ENCODE measurements at regions not wholly inside any gene's neighbourhood (a gene's known extent, or its start where the extent isn't known, plus 50 kb on each side); places are given as distances from the start of the nearest gene placed in this dataset.

- H3K4me3 ChIP-seq (ENCODE audit: extremely low read depth in 1 of 4, insufficient read depth in 2 of 4, low read depth in 3 of 4, low read length in 4 of 4): no peak overlapping the region
- FAIRE-seq: no peak
- WGBS, 2 experiments (ENCODE audit: extremely low coverage in 1 of 2, insufficient coverage in 1 of 2, insufficient read length in 1 of 2, insufficient replicate concordance in 2 of 2, low coverage in 1 of 2, low lambda C conversion rate in 2 of 2, missing lambda C conversion rate in 1 of 2): 89% methylated on average over 2 of the region's 2 CpGs; no CpG with 5 or more reads in 1 of the 2 experiments
- H3K9ac ChIP-seq (replicated peaks in 1 of 4; ENCODE audit: extremely low read depth in 1 of 4, low read depth in 3 of 4, low read length in 3 of 4): no peak overlapping the region
- no peak overlapping the region for H3K27ac ChIP-seq (ENCODE audit: low read depth, low read length)
- H3K4me2 ChIP-seq (ENCODE audit: insufficient read depth in 1 of 2, low read depth in 2 of 2, low read length in 2 of 2): no peak overlapping the region
- H3K23me2 ChIP-seq (ENCODE audit: low read depth, low read length): no peaks in the 10 kb centered on the region; the same call in 1 of the 2 replicates
- no peak overlapping the region for H4K91ac ChIP-seq (replicated peaks; ENCODE audit: insufficient read length, low read length)
- H2AK5ac ChIP-seq (ENCODE audit: low read depth, low read length): no peak overlapping the region
- no peak overlapping the region for H2BK120ac ChIP-seq (replicated peaks; ENCODE audit: low read depth, low read length)
- no peaks in the 10 kb centered on the region; a peak in 1 of 7 replicates for H3K27me3 ChIP-seq (replicated peaks in 1 of 4; ENCODE audit: control insufficient read depth in 3 of 4, extremely low read depth in 1 of 4, insufficient read depth in 3 of 4, low read length in 3 of 4)
- ChIA-PET CTCF (ENCODE audit: partially characterized antibody) (no interaction called here), POLR2A (ENCODE audit: partially characterized antibody) (no interaction called here)
- H3K4me1 ChIP-seq (replicated peaks in 1 of 4; ENCODE audit: control insufficient read depth in 3 of 4, insufficient read depth in 4 of 4, low read length in 3 of 4): 0 out of 7 replicates have a peak, but pooled peaks cover 0 to 4% (median 1%) of the 10 kb centered on the region in 4 experiments
- H3K79me1 ChIP-seq (ENCODE audit: low read depth, low read length): no peaks in the 10 kb centered on the region
- H3K36me3 ChIP-seq (ENCODE audit: control insufficient read depth in 2 of 4, insufficient read depth in 4 of 4, low read length in 3 of 4): no peaks in the 10 kb centered on the region
- H2BK20ac ChIP-seq (ENCODE audit: low read length): no peak overlapping the region
- H2AFZ ChIP-seq (ENCODE audit: low read length): no peak overlapping the region
- no peak overlapping the region for H3K18ac ChIP-seq (ENCODE audit: extremely low read depth, low read length)
- no peak overlapping the region for H3K56ac ChIP-seq (replicated peaks; ENCODE audit: insufficient read length, low read depth, low read length)
- no peak overlapping the region for H3K23ac ChIP-seq (ENCODE audit: insufficient read length)
- H2BK5ac ChIP-seq (ENCODE audit: low read depth, low read length): no peak overlapping the region
- no peak overlapping the region for H2BK12ac ChIP-seq (ENCODE audit: low read depth, low read length)
- no peak overlapping the region for H4K8ac ChIP-seq (ENCODE audit: extremely low read depth, insufficient read depth, low read length)
- no peak for DNase-seq (ENCODE audit: low read depth in 1 of 2, low spot score in 2 of 2)
- no peak overlapping the region for H3K4ac ChIP-seq (replicated peaks; ENCODE audit: insufficient read length, low read depth, low read length)
- H4K5ac ChIP-seq (ENCODE audit: insufficient read length, low read depth, low read length): no peak overlapping the region
- H3K79me2 ChIP-seq (ENCODE audit: control insufficient read depth in 1 of 2, insufficient read depth in 2 of 2, low read length in 2 of 2): no peaks in the 10 kb centered on the region
- H2BK15ac ChIP-seq (ENCODE audit: low read length): no peak overlapping the region
- no peaks in the 10 kb centered on the region for H4K20me1 ChIP-seq (replicated peaks in 1 of 2; ENCODE audit: control insufficient read depth in 1 of 2, insufficient read depth in 2 of 2, low read length in 2 of 2)
- no peaks in the 10 kb centered on the region for H3K9me3 ChIP-seq (ENCODE audit: insufficient read depth in 2 of 2, low read depth in 1 of 2, low read length in 1 of 2)
- H3K14ac ChIP-seq (ENCODE audit: insufficient read length): no peak overlapping the region
- no peak for TF ChIP-seq TBP (IDR thresholded peaks at IDR 0.05; ENCODE audit: low read depth, low read length)
- no peak for TF ChIP-seq SAP30 (IDR thresholded peaks at IDR 0.05; ENCODE audit: insufficient read depth, insufficient replicate concordance, low read length)
- no peak for TF ChIP-seq TAF7 (optimal IDR thresholded peaks at IDR 0.05; ENCODE audit: borderline replicate concordance, low read depth, low read length)
- no peak for TF ChIP-seq PHF8 (conservative IDR thresholded peaks at IDR 0.05; ENCODE audit: low read depth, low read length)
- TF ChIP-seq JUN (IDR thresholded peaks at IDR 0.05; ENCODE audit: low read depth, low read length): no peak
- TF ChIP-seq MAFK (IDR thresholded peaks at IDR 0.05; ENCODE audit: low read depth, low read length): no peak
- TF ChIP-seq POLR2A (IDR thresholded peaks at IDR 0.05; ENCODE audit: control extremely low read depth in 1 of 2, low read depth in 2 of 2, low read length in 2 of 2): no peak
- TF ChIP-seq GTF2F1 (IDR thresholded peaks at IDR 0.05; ENCODE audit: borderline replicate concordance, low read depth, low read length): no peak
- no peak for TF ChIP-seq HDAC2 (IDR thresholded peaks at IDR 0.05; ENCODE audit: borderline replicate concordance in 1 of 2, low read depth in 2 of 2, low read length in 2 of 2)
- TF ChIP-seq RXRA (IDR thresholded peaks at IDR 0.05; ENCODE audit: insufficient read depth, low read depth, low read length): no peak
- no peak for TF ChIP-seq HDAC6 (IDR thresholded peaks at IDR 0.05; ENCODE audit: low read depth, low read length)
- TF ChIP-seq KDM1A (IDR thresholded peaks at IDR 0.05; ENCODE audit: borderline replicate concordance, low read length): no peak
- no peak for TF ChIP-seq TCF12 (IDR thresholded peaks at IDR 0.05; ENCODE audit: low read depth, low read length)
- no peak for TF ChIP-seq CEBPB (IDR thresholded peaks at IDR 0.05; ENCODE audit: low read depth, low read length)
- TF ChIP-seq, protein P1, sequence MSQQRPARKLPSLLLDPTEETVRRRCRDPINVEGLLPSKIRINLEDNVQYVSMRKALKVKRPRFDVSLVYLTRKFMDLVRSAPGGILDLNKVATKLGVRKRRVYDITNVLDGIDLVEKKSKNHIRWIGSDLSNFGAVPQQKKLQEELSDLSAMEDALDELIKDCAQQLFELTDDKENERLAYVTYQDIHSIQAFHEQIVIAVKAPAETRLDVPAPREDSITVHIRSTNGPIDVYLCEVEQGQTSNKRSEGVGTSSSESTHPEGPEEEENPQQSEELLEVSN (IDR thresholded peaks at IDR 0.05): no peak
Observed at GRCh38 chr11:79544361-79544760, 103.5 kb upstream of the TENM4 start.

Data from H1 (cell line).